ENCODE measurements at regions not wholly inside any gene's neighbourhood (a gene's known extent, or its start where the extent isn't known, plus 50 kb on each side); places are given as distances from the start of the nearest gene placed in this dataset.

DNA sequence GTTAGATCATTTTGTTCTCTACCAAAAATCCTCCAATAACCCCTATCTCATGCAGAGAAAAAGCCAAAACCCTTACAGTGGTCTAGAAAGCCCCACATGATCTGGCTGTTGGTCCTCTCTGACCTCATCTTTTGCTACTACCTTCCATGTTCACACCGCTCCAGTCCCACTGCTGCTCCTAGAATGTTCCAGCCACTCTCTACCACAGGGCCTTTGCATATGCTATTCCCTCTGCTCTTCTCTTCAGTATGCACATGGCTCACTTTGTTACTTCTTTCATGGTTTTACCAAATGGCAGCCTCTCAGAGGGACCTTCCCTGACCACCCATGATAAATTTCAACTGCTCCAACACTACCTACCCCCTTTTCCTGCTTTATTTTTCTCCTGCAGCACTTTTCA is 193.5 kb upstream of the CCDC150 start:
- no peak for DNase-seq

DNA sequence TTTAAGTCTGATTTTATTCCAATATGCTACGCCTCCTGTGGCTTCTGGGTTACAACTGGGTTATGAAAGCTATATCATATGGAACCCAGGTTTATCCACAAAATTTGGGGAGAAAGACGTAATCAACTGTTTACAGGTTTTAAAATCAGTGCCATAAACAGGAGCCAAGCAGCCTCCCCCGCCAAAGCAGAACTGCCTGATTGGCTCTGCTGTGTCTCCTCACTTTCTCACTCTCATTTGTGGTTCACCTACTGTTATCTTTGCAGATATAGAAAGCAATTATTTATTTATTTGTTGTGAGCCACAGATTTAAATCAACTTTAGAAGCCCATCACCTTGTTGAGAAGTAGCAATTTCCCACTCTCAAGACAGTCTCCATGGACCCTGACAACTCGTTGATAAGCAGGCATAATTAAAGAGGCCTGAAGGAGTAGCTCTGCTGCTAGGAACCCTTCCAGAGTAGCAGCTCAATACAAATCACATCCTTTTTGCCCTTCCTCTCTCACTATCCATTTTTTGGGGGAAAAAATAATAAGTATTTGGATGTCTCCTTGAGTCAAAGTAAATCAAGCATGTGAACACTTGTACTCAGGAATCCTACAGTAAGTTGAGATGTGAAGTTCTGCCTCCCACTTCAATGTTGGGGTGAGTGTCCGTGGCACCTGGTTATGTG is 191.0 kb upstream of the CCDC150 start:
- no peak for DNase-seq

DNA sequence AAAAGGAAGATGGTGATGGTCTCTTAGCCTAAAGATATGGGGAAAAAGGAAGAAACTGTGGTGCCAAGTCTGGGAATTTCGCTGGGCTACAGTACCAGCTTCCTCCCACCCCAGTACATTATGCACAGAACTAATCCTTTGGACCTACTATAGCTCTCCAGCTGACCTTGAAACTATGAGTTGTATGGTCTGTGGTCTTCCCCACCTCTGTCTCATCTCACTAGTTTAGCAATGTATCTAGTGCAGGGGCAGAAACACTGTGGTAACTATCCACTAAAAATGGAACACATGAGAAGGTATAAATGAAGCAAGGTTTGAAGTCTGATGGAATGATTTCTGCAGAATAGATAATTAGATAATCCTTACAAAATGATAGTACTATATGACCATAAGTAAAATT is 190.4 kb upstream of the CCDC150 start:
- DNase-seq = no peak

DNA sequence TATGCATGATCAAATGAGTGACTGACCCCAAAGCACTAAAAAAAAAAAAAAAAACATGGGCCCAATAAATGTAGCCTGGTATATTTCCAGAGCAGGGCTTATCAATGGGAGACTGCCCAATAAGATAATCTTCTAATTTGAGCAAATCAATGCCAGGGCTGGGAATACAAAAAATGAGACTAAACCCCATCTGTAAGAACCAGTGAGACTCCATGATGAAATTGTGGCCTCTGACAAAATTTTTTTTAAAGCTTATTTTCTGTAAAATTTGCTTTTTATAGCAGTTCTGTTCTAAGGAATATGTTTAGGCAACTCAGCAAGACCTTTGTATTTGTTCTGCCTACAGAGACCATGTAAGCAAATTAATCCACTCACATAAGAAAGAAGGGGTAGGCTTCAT is 186.8 kb upstream of the CCDC150 start:
- no peak for DNase-seq

DNA sequence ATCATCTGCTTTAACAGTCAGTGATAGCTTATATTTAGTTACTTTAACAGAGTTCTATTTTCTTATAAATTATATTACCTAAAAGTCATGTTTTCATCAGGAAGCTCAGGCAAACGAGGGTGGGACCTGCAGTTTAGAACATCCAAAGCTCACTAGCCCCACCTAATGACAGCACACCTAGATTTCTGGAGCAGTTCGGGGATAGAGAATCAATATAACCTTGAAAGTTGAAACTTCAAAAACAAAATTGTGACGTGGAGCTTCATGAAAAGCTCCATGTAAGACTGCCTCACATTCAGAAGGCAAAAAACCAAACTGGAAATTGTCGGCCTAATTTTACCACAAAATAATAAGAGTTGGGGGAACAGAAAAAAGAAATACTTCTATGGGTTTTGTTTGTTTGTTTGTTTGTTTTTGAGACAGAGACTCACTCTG is 185.9 kb upstream of the CCDC150 start:
- DNase-seq = no peak

DNA sequence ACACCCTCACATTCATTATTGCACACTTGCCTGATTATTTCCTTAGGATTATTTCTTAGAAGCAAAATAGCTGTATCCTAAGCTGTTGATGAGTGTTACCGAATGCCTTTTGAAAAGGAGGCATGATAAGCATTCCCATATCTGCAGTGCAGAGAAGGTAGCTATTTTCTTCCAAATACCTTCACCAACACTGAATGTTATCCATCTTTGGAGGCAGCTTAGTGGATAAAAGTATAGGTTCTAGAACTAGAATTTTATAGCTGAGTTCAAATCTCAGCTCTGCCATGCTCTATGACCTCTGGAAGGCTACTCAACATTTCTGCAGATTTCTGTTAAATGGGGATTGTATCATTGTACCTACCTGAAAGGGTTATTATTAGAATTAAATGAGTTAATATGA is 185.0 kb upstream of the CCDC150 start:
- no peak for DNase-seq

DNA sequence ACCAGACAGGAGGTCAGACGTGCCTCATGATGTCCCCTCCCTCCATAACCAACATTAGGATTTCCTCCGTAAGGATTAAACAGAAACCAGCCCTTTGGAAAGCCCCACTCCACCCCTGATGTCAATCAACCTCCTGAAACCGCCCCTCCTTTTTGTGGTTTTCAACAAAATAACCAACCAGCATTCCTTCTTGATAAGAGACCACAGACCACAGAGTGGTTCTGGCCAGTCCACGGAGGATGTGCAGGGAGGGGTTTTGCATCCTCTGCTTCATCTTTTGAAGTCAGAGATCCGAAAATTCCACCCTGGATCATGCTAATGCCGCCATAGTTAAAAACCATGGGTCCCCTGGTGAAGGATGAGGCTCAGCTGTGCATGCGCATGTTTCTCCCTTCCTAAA is 180.0 kb upstream of the CCDC150 start:
- peak; percentile 17 for DNase-seq

DNA sequence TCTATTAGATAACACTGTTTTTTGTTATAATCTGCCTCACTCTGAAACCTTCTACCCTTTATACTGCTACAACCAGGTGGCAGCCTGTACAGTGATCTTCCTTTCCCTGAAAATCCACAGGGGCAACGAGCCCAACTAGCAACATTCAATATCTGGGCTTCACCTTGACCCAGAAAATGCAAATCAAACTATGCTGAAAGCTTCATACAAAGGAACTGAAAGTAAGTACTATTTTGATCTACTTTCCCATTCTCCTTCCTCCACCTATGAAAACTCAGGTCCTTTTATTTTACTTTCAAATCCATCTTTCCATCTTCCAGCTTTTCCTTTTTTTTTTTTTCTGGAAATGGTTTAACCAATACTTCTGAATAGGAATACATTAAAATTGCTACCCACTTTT is 175.8 kb upstream of the CCDC150 start:
- no peak for DNase-seq

DNA sequence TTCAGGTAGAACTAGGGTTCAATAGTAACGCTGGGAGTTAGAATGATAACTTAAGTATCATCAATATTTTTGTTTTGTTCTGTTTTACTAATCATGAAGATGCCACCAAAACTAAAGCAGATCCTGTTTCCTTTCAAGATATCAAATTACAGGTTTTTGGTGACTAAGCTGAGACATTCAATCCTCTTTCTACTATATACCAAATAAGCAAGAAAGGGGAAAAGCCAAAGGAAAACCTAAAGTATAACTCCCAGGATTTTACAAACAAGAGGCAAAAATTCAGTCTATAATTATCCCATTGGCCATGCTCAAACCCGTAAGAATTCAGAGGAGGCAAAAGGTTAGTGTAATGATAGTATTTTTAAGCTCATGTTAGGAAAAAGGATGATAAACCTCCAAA is 175.2 kb upstream of the CCDC150 start:
- no peak for DNase-seq

DNA sequence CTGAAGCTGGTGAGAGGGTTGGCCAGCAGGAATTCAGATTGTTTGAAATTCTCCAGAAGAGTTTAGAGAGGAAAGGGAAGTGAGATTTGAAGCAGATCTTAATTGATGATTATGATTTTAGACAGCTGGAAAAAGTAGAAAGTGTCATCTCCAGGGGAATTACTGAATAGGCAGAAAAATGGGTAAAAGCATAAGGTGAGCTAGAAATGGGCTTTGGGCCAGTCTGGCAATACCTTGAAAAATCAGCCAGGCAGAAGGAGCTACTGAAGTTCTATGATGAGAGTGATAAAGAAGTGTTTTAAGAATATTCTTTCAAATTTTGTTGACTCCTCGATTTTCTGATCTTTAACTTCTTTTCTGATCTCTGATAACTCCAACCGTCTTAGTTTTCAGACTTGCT is 172.9 kb upstream of the CCDC150 start:
- no peak for DNase-seq

DNA sequence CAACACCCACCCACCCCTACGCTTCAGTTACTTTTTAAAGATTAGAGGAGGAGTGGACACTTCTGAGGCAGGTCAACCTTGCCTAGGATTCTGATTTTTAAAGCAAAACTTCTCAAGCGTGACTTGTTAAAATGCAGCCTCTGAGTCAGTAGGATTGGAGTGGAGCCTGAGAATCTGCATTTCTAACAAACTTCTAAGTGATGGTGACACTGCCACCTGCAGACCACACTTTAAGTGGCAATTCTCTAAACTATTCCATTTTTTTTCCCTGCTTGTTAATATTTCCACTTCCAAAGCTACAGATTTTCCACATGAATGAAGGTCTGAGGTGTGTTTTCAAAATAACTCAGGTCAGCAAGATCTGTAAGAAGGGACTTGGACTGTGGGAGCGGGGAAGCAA is 171.1 kb upstream of the CCDC150 start:
- DNase-seq = no peak

DNA sequence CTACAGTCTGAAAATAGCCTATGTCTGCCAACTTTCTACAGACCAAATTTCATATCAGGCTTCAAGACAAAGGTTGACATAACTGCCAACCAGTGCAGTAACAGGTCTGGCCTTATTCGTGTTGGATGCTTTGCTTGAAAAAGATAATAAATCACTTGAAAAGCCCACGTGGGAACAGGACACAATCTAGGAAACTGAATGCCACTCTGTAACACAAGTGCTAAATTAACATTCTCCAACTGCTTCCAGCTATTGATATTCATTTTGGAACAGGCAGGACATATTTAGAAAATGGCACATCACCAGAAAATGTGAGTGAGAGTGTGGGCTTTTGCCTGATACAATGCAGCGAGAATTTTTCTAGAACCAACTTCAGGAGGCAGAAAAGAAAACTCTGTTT is 165.9 kb upstream of the CCDC150 start:
- DNase-seq = no peak

DNA sequence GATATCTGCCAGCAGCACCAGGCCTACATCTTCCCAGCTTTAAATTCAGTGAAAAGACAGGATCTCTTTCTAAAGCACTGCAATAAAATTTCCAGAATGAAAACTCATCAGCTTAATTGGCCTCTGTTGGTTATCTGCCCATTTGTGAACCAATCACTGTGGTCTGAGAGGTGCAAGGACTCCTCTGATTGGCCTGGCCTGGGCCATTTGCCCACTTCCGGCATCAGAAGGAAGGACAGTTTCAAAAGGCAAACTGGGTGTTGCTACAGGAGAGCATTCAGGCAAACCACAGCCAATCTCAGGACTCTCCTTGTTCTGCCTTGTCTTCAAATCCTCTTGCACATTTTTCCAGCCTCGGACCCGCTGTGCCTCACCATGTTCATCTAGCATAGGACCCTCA is 163.9 kb upstream of the CCDC150 start:
- no peak for DNase-seq

DNA sequence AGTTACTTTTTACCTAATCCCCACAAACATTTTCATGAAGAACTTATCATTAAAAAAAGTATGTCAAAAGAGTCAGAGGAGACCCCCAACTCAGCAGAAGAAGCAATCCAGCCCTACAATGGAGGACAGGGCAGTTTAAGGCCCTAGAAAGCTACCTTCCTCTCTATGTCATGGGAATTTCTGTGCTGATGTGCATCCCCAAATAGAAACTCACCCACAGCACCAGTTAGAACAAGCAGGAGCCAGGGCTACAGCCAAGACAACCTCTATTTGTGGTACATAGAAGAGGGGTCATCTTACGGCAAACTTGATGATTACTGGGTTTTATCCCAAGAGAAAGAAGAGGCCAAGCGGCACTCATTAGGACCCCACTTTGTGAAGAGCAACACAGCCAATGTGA is 160.9 kb upstream of the CCDC150 start:
- no peak for DNase-seq

DNA sequence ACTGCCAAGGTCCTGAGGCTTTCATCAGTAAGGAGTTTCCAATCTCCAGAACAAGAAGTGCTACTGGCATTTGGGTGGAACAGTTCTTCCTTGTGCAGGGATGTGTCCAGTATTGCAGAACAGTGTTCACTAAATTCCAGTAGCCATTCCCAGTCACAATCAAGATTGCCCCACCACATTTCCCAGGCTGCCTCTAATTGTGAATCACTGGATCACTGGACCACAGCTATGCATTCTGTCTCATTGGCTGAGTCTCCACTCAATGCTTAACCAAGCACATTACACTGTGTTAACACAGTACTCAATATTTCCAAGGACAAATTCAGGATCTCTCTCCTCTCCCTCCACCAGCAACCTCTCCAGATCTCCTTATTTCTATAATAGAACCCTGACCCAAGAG is 160.2 kb upstream of the CCDC150 start:
- no peak for DNase-seq

DNA sequence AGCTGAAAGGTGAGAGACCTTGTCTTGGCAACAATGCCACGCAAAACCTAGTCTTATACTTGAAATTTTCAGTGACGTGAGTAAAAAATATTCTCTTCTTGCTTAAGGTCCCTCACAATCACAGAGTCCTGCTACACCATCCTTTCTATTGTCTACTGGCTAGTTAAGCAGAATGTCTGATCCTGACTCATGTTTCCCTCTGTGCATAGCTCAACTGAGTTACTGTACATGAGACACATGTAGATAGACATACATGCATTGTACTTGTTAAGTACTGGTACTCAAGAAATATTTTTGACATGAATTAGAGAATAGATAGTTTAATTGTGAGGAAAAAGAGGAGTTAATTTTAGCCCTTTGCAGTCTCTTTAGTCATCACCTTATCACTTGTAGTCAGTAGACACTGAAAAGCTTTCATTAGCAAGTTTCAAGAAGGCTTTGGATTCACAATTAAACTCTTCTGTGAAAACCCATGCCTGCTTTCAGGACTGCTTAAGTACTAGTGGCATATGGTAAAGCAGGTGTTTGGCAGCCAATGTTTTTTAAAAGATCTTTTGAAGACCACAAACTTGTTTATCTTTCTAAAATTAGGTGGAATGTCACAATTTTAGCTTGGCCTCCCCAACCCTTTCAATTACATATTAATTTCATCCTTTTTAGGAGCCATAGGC is 158.7 kb upstream of the CCDC150 start:
- DNase-seq = no peak

DNA sequence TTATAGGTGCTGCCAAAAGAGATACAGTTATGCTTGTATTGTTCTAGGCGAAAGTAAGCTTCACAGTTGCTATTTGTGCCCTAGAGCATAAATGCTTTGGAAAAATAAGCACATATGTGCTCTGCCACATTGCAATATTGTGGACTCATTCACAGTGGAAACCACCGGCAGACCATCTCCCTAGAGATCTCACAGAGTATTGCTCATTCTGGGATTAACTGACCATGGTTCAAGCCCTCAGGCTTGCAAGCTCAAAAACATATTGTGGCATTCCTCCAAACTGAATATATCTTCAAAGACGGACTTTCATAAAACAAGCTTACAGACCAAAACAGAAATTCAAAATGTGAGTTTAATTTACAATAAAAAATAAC is 158.2 kb upstream of the CCDC150 start:
- DNase-seq = no peak

DNA sequence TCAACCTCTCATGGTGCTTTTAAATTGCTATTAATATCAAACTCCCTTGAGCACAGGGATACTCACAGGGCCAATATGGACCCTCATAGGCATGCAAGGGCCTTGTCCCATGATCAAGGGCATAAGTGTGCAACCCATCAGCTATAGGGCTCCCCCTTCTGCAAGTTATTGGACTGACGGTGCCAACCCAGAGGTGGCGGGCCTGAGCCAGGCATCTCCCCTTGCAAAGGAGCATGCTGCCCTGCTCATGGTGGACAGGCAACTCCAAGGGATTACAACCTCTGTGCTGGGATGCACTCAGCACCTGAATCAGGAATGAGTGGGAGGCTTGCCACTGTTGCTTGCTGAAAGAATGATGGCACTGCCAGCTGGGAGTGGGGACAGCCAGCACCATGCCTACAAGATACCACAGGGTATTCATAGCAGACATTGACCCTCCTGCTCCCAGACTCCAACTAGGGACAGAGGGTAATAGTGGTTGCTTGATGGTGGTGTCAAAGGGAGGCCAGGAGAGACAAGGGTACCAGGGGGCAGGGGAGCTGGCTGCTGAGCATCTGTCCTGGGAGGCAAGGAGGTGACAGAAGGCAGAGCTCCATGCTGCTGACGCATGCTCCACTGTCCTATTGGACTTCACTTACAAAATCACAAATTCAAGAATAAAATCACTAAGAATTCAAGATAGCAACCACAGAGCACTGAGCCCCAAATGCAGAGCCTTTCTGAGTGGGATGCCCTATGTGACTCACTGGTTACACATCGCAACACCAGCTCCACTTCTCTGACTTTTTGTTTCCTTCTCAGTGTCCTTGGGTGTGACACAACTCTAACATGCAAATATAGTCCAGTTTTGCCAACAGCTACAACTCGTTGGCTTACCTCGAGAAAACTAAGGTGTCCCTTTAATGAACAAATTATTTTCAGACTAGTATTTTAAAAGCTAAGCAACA is 157.1 kb upstream of the CCDC150 start:
- no peak for DNase-seq

DNA sequence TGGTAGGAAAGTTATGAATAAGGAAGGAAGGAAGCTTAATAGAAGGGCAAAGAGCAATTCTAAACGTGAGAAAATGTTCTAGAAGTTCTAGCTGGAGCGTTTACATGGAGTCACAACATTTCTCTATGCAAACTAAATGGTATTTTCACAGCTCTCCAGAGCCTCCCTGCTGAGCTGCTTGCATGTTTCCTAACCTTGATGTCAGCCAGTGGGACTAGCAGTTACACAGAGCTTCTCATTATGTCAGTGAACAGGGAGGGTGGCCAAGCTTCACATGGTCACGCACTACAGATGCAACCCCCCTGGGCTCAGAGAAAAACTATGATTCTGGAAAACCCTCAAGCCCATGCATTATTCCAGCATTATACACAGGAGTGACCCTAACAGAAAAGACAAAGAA is 153.4 kb upstream of the CCDC150 start:
- no peak for DNase-seq

DNA sequence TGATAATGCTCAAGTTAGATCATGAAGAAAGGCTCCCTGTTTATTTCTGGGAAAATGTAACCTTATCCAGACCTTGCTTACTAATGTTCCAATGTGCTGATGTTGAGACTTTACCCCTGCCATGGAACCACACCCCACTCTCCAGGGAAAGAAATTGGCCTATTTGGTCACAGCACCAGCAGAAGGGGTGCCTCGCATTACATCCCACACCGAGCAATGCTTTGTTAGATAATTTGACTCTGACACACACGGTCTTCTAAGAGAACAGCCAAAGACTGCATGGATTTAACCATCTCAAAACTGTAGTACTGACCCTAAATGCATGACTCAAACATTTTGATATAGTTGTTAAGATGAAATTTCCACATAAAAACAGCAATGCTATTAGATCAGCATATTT is 152.1 kb upstream of the CCDC150 start:
- no peak for DNase-seq

DNA sequence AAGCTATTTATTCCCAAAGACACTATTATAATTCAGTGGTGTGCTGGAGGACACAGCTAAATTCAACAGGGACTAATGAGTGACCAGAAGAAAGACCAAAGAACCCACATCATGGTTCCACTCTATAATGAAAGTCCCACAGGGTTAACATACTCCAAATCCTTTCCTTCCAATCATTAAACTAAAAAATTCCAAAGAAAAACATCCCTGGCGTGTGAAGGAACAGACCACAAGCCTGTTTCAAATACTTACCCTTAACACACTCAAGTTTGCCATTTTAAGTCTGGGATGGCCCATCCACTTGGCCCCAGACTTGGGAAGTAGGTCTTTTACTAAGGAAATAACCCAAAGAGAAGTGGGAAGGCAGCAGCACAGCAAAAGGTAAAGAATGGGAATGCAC is 150.1 kb upstream of the CCDC150 start:
- DNase-seq = no peak

DNA sequence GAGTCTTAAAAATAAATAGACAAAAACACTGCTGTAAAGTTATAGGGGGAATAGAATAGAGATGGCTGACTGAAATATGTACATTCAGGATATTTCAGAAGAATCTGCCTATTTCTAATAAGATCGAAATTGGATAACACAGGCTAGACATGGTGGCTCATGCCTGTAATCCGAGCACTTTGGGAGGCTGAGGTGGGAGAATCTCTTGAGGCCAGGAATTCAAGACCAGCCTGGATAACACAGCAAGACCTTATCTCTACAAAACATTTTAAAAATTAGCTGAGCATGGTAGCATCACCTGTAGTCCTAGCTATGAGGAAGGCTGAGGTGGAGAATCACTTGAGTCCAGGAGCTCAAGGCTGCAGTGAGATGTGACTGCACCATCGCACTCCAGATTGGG is 146.6 kb upstream of the CCDC150 start:
- DNase-seq = no peak

DNA sequence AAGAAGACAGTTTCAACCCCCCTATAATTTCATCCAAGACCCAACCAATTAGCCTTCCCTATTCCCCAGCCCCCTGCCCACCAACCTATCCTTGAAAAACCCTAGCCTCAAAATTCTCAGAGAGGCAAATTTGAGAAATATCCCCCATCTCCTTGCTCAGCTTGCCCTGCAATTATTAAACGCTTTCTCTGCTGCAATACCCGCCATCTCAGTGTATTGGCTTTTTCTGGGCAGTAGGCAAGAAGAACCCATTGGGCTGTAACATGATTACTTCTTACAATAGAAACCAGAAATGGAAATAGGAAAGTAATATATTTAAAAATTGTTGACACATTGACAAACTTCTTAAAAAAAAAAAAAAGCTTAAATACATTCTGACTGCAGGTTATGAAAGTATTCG is 140.6 kb upstream of the CCDC150 start:
- DNase-seq = no peak

DNA sequence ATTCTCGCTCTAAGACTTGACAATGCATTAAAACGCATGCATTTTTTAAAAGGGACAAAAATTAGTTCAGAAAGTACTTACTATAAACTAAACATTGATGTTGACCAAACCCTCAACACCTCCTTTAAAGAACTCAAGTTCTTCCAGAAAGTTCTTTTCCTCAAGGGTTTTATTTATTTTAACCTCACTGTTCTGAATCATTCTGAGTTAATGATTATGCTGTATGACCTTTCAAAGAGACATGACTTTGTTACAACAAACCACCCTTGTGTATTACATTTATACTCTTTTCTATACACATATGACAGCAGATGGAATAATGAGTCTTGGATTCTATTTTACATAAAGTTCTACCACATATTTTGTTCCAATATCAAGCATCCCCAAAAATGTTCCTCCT is 139.8 kb upstream of the CCDC150 start:
- no peak for DNase-seq
